ENCODE measurements at regions not wholly inside any gene's neighbourhood (a gene's known extent, or its start where the extent isn't known, plus 50 kb on each side); places are given as distances from the start of the nearest gene placed in this dataset.
A peak's percentile ranks its signal among the peaks of the same experiment; 100 is the strongest.

- no peaks in the 10 kb centered on the region for H3K27me3 ChIP-seq (ENCODE audit: control insufficient read depth, insufficient read depth, low read length)
- no peaks in the 10 kb centered on the region for H3K9me3 ChIP-seq (ENCODE audit: control insufficient read depth, insufficient read depth, low read length)
- DNase-seq (ENCODE audit: low read depth in 4 of 6, low spot score in 6 of 6) = peak in 1 of 6 donors; percentile 81
- peak overlapping the region; percentile 49 for H3K27ac ChIP-seq (ENCODE audit: low read depth, low read length)
- H3K36me3 ChIP-seq (ENCODE audit: control insufficient read depth, insufficient read depth, low read length) = no peaks in the 10 kb centered on the region
- WGBS (ENCODE audit: insufficient coverage) = 29% methylated on average over 1 of the region's 7 CpGs
- peaks cover 6% of the 10 kb centered on the region for H3K4me1 ChIP-seq (ENCODE audit: control insufficient read depth, insufficient read depth, low read length)
- H3K4me3 ChIP-seq (ENCODE audit: low read depth, low read length) = no peak overlapping the region
Observed at GRCh38 chr2:217045700-217046475, 186.0 kb upstream of the TNP1 start.

- Histone ChIP-seq H3K36me3 (ENCODE audit: control insufficient read depth, insufficient read depth, low read length) (no peaks in the 10 kb centered on the region), H3K9me3 (ENCODE audit: control insufficient read depth, insufficient read depth, low read length) (no peaks in the 10 kb centered on the region), H3K4me1 (ENCODE audit: control insufficient read depth, insufficient read depth, low read length) (peaks cover 3% of the 10 kb centered on the region), H3K27ac (ENCODE audit: low read depth, low read length) (no peak overlapping the region), H3K27me3 (ENCODE audit: control insufficient read depth, insufficient read depth, low read length) (no peaks in the 10 kb centered on the region), H3K4me3 (ENCODE audit: low read depth, low read length) (no peak overlapping the region)
- WGBS (ENCODE audit: insufficient coverage) = 96% methylated on average over 7 of the region's 8 CpGs
- no peak for DNase-seq (ENCODE audit: low read depth in 4 of 6, low spot score in 6 of 6)
Observed at GRCh38 chr2:217040099-217040498, 180.2 kb upstream of the TNP1 start.

GRCh38 chr2:217038001-217038400 lies 178.1 kb upstream of the TNP1 start:
- DNase-seq (ENCODE audit: low read depth in 4 of 6, low spot score in 6 of 6) = peak in 1 of 6 donors; percentile 49
- Histone ChIP-seq H3K4me1 (ENCODE audit: control insufficient read depth, insufficient read depth, low read length) (peaks cover 3% of the 10 kb centered on the region), H3K4me3 (ENCODE audit: low read depth, low read length) (no peak overlapping the region), H3K27ac (ENCODE audit: low read depth, low read length) (no peak overlapping the region), H3K36me3 (ENCODE audit: control insufficient read depth, insufficient read depth, low read length) (no peaks in the 10 kb centered on the region), H3K27me3 (ENCODE audit: control insufficient read depth, insufficient read depth, low read length) (no peaks in the 10 kb centered on the region), H3K9me3 (ENCODE audit: control insufficient read depth, insufficient read depth, low read length) (no peaks in the 10 kb centered on the region)
- no CpG with 5 or more reads among the region's 2 CpGs for WGBS (ENCODE audit: insufficient coverage)

GRCh38 chr2:217037353-217037752 lies 177.5 kb upstream of the TNP1 start:
- Histone ChIP-seq H3K27me3 (ENCODE audit: control insufficient read depth, insufficient read depth, low read length) (no peaks in the 10 kb centered on the region), H3K36me3 (ENCODE audit: control insufficient read depth, insufficient read depth, low read length) (no peaks in the 10 kb centered on the region), H3K4me3 (ENCODE audit: low read depth, low read length) (no peak overlapping the region), H3K27ac (ENCODE audit: low read depth, low read length) (no peak overlapping the region), H3K4me1 (ENCODE audit: control insufficient read depth, insufficient read depth, low read length) (peaks cover 3% of the 10 kb centered on the region), H3K9me3 (ENCODE audit: control insufficient read depth, insufficient read depth, low read length) (no peaks in the 10 kb centered on the region)
- no CpG with 5 or more reads among the region's 3 CpGs for WGBS (ENCODE audit: insufficient coverage)
- DNase-seq (ENCODE audit: low read depth in 4 of 6, low spot score in 6 of 6) = peak in 1 of 6 donors; percentile 57

GRCh38 chr2:217035967-217036366 lies 176.1 kb upstream of the TNP1 start:
- Histone ChIP-seq H3K27me3 (ENCODE audit: control insufficient read depth, insufficient read depth, low read length) (no peaks in the 10 kb centered on the region), H3K9me3 (ENCODE audit: control insufficient read depth, insufficient read depth, low read length) (no peaks in the 10 kb centered on the region), H3K27ac (ENCODE audit: low read depth, low read length) (no peak overlapping the region), H3K4me3 (ENCODE audit: low read depth, low read length) (no peak overlapping the region), H3K4me1 (ENCODE audit: control insufficient read depth, insufficient read depth, low read length) (peaks cover 3% of the 10 kb centered on the region), H3K36me3 (ENCODE audit: control insufficient read depth, insufficient read depth, low read length) (no peaks in the 10 kb centered on the region)
- peak in 1 of 6 donors; percentile 54 for DNase-seq (ENCODE audit: low read depth in 4 of 6, low spot score in 6 of 6)
- 58% methylated on average over 3 of the region's 4 CpGs for WGBS (ENCODE audit: insufficient coverage)

- Histone ChIP-seq H3K27ac (ENCODE audit: low read depth, low read length) (no peak overlapping the region), H3K36me3 (ENCODE audit: control insufficient read depth, insufficient read depth, low read length) (no peaks in the 10 kb centered on the region), H3K27me3 (ENCODE audit: control insufficient read depth, insufficient read depth, low read length) (no peaks in the 10 kb centered on the region), H3K4me3 (ENCODE audit: low read depth, low read length) (no peak overlapping the region), H3K4me1 (ENCODE audit: control insufficient read depth, insufficient read depth, low read length) (peaks cover 3% of the 10 kb centered on the region), H3K9me3 (ENCODE audit: control insufficient read depth, insufficient read depth, low read length) (no peaks in the 10 kb centered on the region)
- DNase-seq (ENCODE audit: low read depth in 4 of 6, low spot score in 6 of 6) = no peak
- WGBS (ENCODE audit: insufficient coverage) = 91% methylated on average over 5 of the region's 5 CpGs
Observed at GRCh38 chr2:217033186-217033585, 173.3 kb upstream of the TNP1 start.

GRCh38 chr2:217031445-217031844 lies 171.6 kb upstream of the TNP1 start:
- DNase-seq (ENCODE audit: low read depth in 4 of 6, low spot score in 6 of 6) = no peak
- no peak overlapping the region for H3K27ac ChIP-seq (ENCODE audit: low read depth, low read length)
- WGBS (ENCODE audit: insufficient coverage) = no CpG with 5 or more reads among the region's 1 CpG
- no peaks in the 10 kb centered on the region for H3K36me3 ChIP-seq (ENCODE audit: control insufficient read depth, insufficient read depth, low read length)
- no peaks in the 10 kb centered on the region for H3K27me3 ChIP-seq (ENCODE audit: control insufficient read depth, insufficient read depth, low read length)
- no peaks in the 10 kb centered on the region for H3K9me3 ChIP-seq (ENCODE audit: control insufficient read depth, insufficient read depth, low read length)
- no peak overlapping the region for H3K4me3 ChIP-seq (ENCODE audit: low read depth, low read length)
- H3K4me1 ChIP-seq (ENCODE audit: control insufficient read depth, insufficient read depth, low read length) = peaks cover 3% of the 10 kb centered on the region

GRCh38 chr2:217030081-217030480 lies 170.2 kb upstream of the TNP1 start:
- Histone ChIP-seq H3K27me3 (ENCODE audit: control insufficient read depth, insufficient read depth, low read length) (no peaks in the 10 kb centered on the region), H3K27ac (ENCODE audit: low read depth, low read length) (no peak overlapping the region), H3K9me3 (ENCODE audit: control insufficient read depth, insufficient read depth, low read length) (no peaks in the 10 kb centered on the region), H3K36me3 (ENCODE audit: control insufficient read depth, insufficient read depth, low read length) (no peaks in the 10 kb centered on the region), H3K4me3 (ENCODE audit: low read depth, low read length) (no peak overlapping the region), H3K4me1 (ENCODE audit: control insufficient read depth, insufficient read depth, low read length) (no peaks in the 10 kb centered on the region)
- DNase-seq (ENCODE audit: low read depth in 4 of 6, low spot score in 6 of 6) = no peak
- 88% methylated on average over 5 of the region's 6 CpGs for WGBS (ENCODE audit: insufficient coverage)

GRCh38 chr2:217028128-217028527 lies 168.3 kb upstream of the TNP1 start:
- H3K4me3 ChIP-seq (ENCODE audit: low read depth, low read length) = no peak overlapping the region
- WGBS (ENCODE audit: insufficient coverage) = no CpG with 5 or more reads among the region's 1 CpG
- H3K4me1 ChIP-seq (ENCODE audit: control insufficient read depth, insufficient read depth, low read length) = no peaks in the 10 kb centered on the region
- DNase-seq (ENCODE audit: low read depth in 4 of 6, low spot score in 6 of 6) = peak in 1 of 6 donors; percentile 51
- H3K9me3 ChIP-seq (ENCODE audit: control insufficient read depth, insufficient read depth, low read length) = no peaks in the 10 kb centered on the region
- no peak overlapping the region for H3K27ac ChIP-seq (ENCODE audit: low read depth, low read length)
- no peaks in the 10 kb centered on the region for H3K27me3 ChIP-seq (ENCODE audit: control insufficient read depth, insufficient read depth, low read length)
- no peaks in the 10 kb centered on the region for H3K36me3 ChIP-seq (ENCODE audit: control insufficient read depth, insufficient read depth, low read length)

- no peak overlapping the region for H3K27ac ChIP-seq (ENCODE audit: low read depth, low read length)
- no peaks in the 10 kb centered on the region for H3K27me3 ChIP-seq (ENCODE audit: control insufficient read depth, insufficient read depth, low read length)
- no CpG with 5 or more reads among the region's 1 CpG for WGBS (ENCODE audit: insufficient coverage)
- H3K36me3 ChIP-seq (ENCODE audit: control insufficient read depth, insufficient read depth, low read length) = no peaks in the 10 kb centered on the region
- no peak overlapping the region for H3K4me3 ChIP-seq (ENCODE audit: low read depth, low read length)
- H3K9me3 ChIP-seq (ENCODE audit: control insufficient read depth, insufficient read depth, low read length) = no peaks in the 10 kb centered on the region
- DNase-seq (ENCODE audit: low read depth in 4 of 6, low spot score in 6 of 6) = no peak
- no peaks in the 10 kb centered on the region for H3K4me1 ChIP-seq (ENCODE audit: control insufficient read depth, insufficient read depth, low read length)
Observed at GRCh38 chr2:217027414-217027813, 167.6 kb upstream of the TNP1 start.

All from spinal cord (tissue), 9 donors.